Thymus (tissue), 11 donors: ENCODE measurements at regions not wholly inside any gene's neighbourhood (a gene's known extent, or its start where the extent isn't known, plus 50 kb on each side); places are given as distances from the start of the nearest gene placed in this dataset.

Experiments
- DNase-seq, 9 donors: peaks; one replicate each; pipeline ENCODE4 v3.0.0-alpha.2; 2013; ENCODE audit warnings: low spot score in 9 of 9, low read depth in 6 of 9, missing footprints in 1 of 9
- H3K27ac ChIP-seq, 2 donors: one replicate each; pipeline ENCODE4 v1.5.1; 2013; ENCODE audit warnings: control low read depth in 1 of 2, low read depth in 1 of 2, low read length in 1 of 2, mild to moderate bottlenecking in 1 of 2, moderate library complexity in 1 of 2
- H3K27me3 ChIP-seq, 2 donors: one replicate each; pipeline ENCODE4 v1.5.1; 2013; ENCODE audit warnings: low read length in 1 of 2; ENCODE audit not compliant: control insufficient read depth in 2 of 2, insufficient read depth in 1 of 2
- H3K36me3 ChIP-seq, 2 donors: one replicate each; pipeline ENCODE4 v1.5.1; 2013; ENCODE audit warnings: low read length in 1 of 2, mild to moderate bottlenecking in 1 of 2, moderate library complexity in 1 of 2; ENCODE audit not compliant: control insufficient read depth in 2 of 2, insufficient read depth in 2 of 2
- H3K4me1 ChIP-seq, 2 donors: one replicate each; pipeline ENCODE4 v1.5.1; 2013; ENCODE audit warnings: low read length in 2 of 2; ENCODE audit not compliant: control insufficient read depth in 2 of 2, insufficient read depth in 2 of 2
- H3K4me3 ChIP-seq, 2 donors: one replicate each; pipeline ENCODE4 v1.5.1; 2013; ENCODE audit warnings: low read length in 2 of 2, control low read depth in 1 of 2, mild to moderate bottlenecking in 1 of 2
- H3K9me3 ChIP-seq, 2 donors: one replicate each; pipeline ENCODE4 v1.5.1; 2013; ENCODE audit warnings: low read length in 1 of 2, mild to moderate bottlenecking in 1 of 2; ENCODE audit not compliant: control insufficient read depth in 2 of 2, insufficient read depth in 1 of 2
- WGBS: extraction: QIAGEN DNeasy Blood & Tissue Kit; methylation state at CpG from one replicate; pipeline ENCODE4 v1.1.7; 2013; 5-methylcytosine and 5-hydroxymethylcytosine counted together
- donor health status: healthy.

DNA sequence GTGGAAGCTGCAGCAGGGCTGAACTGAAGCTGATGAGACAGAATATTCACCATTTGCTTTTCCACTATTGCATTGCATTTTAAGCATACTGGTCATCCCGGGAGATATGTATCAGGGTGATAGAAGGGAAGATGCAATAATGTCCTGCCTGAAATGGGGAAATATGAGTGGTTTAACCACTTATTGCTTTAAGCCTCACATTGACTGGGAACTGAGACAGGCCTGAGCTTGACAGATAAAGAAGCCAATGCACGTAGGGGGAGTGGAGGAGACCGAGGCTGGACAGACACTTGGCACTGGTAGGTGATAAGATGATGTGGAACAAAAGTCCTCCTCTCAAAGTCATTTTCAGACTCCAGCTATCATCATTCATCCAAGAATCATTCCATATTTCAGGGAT, 911.7 kb upstream of the NCAM2 start:
- H3K9me3 ChIP-seq = peaks cover 0 to under 1% of the 10 kb centered on the region in 2 donors
- no peak overlapping the region for H3K4me3 ChIP-seq
- H3K4me1 ChIP-seq = no peaks in the 10 kb centered on the region
- H3K27me3 ChIP-seq = no peaks in the 10 kb centered on the region
- 94% methylated on average over 3 of the region's 3 CpGs for WGBS
- DNase-seq = no peak
- no peak overlapping the region for H3K27ac ChIP-seq
- no peaks in the 10 kb centered on the region for H3K36me3 ChIP-seq

GRCh38 chr21:20106368-20106767, 891.8 kb upstream of the NCAM2 start:
- no peak for DNase-seq
- Histone ChIP-seq H3K4me3 (no peak overlapping the region), H3K9me3 (no peaks in the 10 kb centered on the region), H3K4me1 (no peaks in the 10 kb centered on the region), H3K27ac (no peak overlapping the region), H3K27me3 (no peaks in the 10 kb centered on the region), H3K36me3 (no peaks in the 10 kb centered on the region)
- 76% methylated on average over 2 of the region's 2 CpGs for WGBS

- H3K4me1 ChIP-seq = no peaks in the 10 kb centered on the region
- H3K27me3 ChIP-seq = no peaks in the 10 kb centered on the region
- no peak overlapping the region for H3K4me3 ChIP-seq
- H3K9me3 ChIP-seq = no peaks in the 10 kb centered on the region
- no peaks in the 10 kb centered on the region for H3K36me3 ChIP-seq
- DNase-seq = no peak
- H3K27ac ChIP-seq = no peak overlapping the region
- WGBS = 63% methylated on average over 1 of the region's 1 CpG
Observed at GRCh38 chr21:20108016-20108415, 890.2 kb upstream of the NCAM2 start.

DNA sequence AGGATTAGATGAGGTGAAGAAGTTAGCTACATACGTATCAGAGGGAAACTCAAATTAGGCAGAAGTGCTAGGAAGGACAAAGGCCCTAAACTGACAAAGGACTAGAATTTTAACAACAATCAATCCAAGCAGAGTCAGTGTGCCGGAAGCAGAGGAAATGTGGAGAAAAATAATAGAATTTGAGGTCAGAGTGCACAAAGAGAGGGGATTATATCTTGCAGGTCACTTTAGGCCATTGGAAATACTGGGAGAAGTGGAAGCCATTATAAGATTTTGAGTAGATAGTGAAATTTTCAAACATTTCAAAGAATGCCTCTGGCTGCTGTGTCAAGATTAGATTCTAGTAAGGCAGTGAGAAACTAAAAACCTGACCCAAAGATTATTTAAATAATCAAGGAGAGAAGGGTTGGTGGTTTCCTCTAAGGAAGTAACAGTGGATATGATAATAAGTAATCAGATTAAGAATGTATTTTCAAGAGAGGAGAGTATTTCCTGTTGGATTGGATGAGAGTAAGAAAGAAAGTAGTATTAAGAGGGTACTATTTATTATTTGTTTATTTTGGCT, 889.2 kb upstream of the NCAM2 start:
- no peak overlapping the region for H3K4me3 ChIP-seq
- no peaks in the 10 kb centered on the region for H3K4me1 ChIP-seq
- no peaks in the 10 kb centered on the region for H3K27me3 ChIP-seq
- no peaks in the 10 kb centered on the region for H3K36me3 ChIP-seq
- no peak overlapping the region for H3K27ac ChIP-seq
- 92% methylated on average over 2 of the region's 2 CpGs for WGBS
- H3K9me3 ChIP-seq = no peaks in the 10 kb centered on the region
- DNase-seq = no peak

- H3K27ac ChIP-seq = no peak overlapping the region
- H3K4me1 ChIP-seq = no peaks in the 10 kb centered on the region
- H3K9me3 ChIP-seq = no peaks in the 10 kb centered on the region
- DNase-seq = no peak
- 82% methylated on average over 2 of the region's 2 CpGs for WGBS
- no peak overlapping the region for H3K4me3 ChIP-seq
- no peaks in the 10 kb centered on the region for H3K36me3 ChIP-seq
- H3K27me3 ChIP-seq = no peaks in the 10 kb centered on the region
Observed at GRCh38 chr21:20110368-20110767, 887.8 kb upstream of the NCAM2 start.

DNA sequence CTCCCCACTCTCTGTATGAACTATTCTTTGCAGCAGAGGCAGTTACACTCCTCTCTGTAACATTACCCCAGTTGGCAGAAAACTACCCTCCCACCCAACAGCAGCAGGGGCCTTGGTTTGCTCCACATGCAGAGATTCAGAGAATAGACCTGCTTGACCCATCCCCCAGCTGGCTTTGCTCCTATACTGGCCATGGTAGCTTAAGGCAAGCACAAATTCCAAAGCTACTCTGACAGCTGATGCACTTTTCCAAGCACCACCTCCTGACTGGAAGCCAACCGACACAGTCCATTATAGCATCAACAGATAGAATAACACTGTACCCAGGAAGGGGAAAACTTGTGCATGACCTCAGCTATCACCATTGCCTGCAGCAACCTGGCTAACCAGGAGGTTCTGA, 846.5 kb upstream of the NCAM2 start:
- Histone ChIP-seq H3K27ac (no peak overlapping the region), H3K27me3 (no peaks in the 10 kb centered on the region), H3K4me3 (no peak overlapping the region), H3K9me3 (peaks cover 0 to 11% of the 10 kb centered on the region in 2 donors), H3K36me3 (no peaks in the 10 kb centered on the region), H3K4me1 (no peaks in the 10 kb centered on the region)
- no peak for DNase-seq
- WGBS = 92% methylated on average over 1 of the region's 1 CpG

DNA sequence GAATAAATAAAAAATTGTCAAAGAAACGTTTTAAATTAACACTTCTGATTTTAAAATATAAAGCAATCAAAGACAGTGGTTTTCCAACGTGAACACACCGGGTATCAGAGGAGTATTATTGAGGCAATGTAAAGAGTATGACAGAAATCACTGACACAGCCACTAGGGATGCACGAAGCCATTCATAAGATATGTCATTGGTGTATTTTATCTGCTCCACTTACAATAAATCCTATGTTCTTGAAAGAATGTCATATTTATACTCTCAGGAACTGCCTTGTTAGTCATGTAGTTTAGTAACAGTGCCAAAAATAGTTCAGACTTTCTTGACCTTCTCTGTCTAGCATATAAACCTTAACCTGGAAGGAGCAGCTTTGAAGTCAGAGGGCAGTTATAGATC, 835.0 kb upstream of the NCAM2 start:
- no peaks in the 10 kb centered on the region for H3K9me3 ChIP-seq

DNA sequence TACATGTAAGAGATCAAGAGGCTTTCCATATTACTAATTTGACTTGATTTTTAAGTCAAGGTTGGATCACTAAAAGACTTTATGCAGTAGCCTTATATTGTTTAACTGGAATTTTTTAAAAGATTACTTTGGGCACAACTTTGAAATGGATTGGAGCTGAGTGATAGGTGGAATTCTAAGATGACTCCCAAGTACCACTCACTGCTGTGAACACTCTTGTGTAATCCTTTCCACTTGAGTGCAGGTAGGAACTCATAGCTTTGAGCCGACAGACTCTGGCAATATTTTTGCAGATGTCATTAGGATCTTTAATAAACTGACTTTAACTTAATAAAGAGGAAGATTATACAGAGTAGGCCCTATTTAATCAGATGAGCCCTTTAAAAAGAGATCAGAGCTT, 831.1 kb upstream of the NCAM2 start:
- Histone ChIP-seq H3K9me3 (no peaks in the 10 kb centered on the region), H3K27ac (no peak overlapping the region), H3K27me3 (no peaks in the 10 kb centered on the region), H3K4me3 (no peak overlapping the region), H3K4me1 (no peaks in the 10 kb centered on the region), H3K36me3 (no peaks in the 10 kb centered on the region)
- DNase-seq = no peak
- WGBS = 93% methylated on average over 1 of the region's 1 CpG

More for the DNA sequence above, 835.0 kb upstream of the NCAM2 start:
- Histone ChIP-seq H3K36me3 (no peaks in the 10 kb centered on the region), H3K27ac (no peak overlapping the region), H3K4me3 (no peak overlapping the region), H3K4me1 (no peaks in the 10 kb centered on the region), H3K27me3 (no peaks in the 10 kb centered on the region)
- 87% methylated on average over 4 of the region's 4 CpGs for WGBS
- no peak for DNase-seq

DNA sequence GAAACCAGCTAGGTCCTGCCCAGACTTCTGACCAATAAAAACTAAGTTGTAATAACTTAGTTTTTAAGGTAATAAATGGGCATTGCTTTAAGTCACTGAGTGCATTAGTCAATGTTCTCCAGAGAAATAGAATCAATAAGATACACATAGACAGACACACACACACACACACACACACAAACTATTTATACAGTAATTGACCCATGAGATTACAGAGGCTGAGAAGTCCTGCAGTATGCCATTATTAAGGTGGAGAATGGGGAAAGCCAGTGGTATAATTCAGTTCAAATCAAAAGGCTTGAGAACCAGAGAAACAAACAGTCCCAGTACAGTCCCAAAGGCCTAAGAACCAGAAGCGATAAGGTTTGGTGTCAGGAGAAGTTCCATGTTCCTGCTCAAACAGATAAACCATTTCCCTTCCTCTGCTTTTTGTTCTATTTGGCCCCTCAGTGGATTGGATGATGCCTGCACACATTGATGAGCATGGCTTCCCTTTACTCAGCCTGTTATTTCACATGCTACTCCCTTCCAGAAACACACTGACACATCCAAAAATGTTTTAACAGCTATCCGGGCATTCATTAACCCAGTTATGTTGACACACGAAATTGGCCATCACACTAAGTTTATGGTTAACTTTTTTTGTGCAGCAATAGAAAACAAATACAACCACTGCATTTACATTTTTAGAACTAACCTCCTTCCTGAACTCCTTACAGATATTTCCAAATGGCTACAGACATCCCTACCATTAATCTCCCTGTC, 828.2 kb upstream of the NCAM2 start:
- Histone ChIP-seq H3K36me3 (no peaks in the 10 kb centered on the region), H3K9me3 (no peaks in the 10 kb centered on the region), H3K4me3 (no peak overlapping the region), H3K27ac (no peak overlapping the region), H3K4me1 (no peaks in the 10 kb centered on the region), H3K27me3 (no peaks in the 10 kb centered on the region)
- DNase-seq = no peak
- WGBS = 94% methylated on average over 3 of the region's 3 CpGs
